ENCODE measurements at regions not wholly inside any gene's neighbourhood (a gene's known extent, or its start where the extent isn't known, plus 50 kb on each side); places are given as distances from the start of the nearest gene placed in this dataset.

GRCh38 chr1:4305526-4306301 lies 348.7 kb upstream of the AJAP1 start:
- DNase-seq (ENCODE audit: low read depth in 3 of 3, low spot score in 2 of 3), result no peak

DNA sequence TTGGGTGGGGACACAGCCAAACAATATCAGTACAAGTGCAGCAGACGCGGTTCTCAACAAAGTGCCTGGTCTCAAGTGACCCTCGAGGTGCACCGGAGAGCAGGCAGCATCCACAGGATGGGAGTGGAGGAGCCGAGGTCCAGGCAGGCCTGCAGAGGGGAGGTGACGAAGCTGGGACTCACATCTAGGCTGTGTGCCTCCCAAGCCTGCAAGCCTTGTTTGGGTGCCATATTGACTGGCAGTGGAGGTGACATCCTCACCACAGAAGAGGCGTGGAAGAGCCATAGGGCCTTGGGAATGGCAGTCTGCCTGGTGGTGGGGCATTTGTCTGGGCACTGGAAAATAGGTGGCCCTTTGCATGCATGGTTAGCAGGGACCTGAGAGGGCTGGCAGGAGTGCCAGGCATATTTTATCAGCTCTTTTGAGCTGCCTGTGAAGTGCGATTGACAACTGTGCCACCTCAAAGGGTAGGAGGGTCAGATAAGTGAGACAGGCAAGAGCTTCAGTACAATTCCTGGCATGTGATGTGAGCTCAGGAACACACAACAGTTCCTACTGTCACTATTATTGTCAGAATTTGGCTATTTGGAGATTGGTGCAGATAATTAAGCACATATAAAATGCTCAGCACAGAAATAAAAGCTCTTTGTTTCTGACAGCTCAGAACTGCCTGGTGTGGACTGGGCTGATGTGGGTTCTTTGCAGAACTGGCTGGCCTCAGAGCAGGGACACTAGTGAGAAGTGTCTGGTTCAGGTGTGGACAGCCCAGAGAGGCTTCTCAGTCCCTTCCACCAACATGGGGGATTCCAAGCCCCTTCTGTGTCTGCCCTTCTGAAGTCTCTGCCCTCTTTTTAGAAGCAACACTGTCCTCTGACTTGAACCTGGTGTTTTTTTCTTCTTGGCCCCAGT lies 347.6 kb upstream of the AJAP1 start:
- DNase-seq (ENCODE audit: low read depth in 3 of 3, low spot score in 2 of 3), result no peak

GRCh38 chr1:4307468-4307845 lies 347.0 kb upstream of the AJAP1 start:
- DNase-seq (ENCODE audit: low read depth in 3 of 3, low spot score in 2 of 3), result no peak

DNA sequence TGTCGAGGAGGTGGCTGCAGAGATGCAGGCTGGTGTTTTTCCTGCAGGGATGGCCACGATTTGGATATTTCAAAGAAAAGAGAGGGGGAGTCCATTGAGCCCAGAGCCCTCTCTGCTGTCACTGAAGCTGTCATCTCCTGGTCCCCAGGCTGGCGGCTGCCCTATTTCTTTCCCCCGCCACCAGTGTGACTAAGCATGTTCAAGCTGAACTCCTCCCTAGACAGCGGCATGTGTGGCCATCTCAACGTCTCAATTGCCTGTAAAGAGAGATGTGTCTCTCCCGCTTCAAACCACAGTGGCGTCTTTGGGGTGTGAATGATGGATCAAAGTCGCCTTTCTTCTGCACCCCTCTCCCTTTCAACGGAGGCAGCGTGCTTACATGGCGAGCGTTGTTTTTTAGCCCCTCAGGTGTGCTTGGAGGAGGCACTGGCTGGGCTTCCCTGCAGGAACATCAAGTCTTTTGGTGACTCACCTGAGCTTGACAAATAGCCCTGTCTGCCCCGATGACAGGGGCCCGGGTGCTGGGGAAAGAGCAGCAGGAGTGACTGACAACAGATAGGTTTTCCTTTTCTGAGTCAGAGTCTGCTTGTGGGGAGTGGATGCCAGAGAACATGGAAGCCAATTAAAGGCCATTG lies 346.4 kb upstream of the AJAP1 start:
- DNase-seq (ENCODE audit: low read depth in 3 of 3, low spot score in 2 of 3), result no peak

DNA sequence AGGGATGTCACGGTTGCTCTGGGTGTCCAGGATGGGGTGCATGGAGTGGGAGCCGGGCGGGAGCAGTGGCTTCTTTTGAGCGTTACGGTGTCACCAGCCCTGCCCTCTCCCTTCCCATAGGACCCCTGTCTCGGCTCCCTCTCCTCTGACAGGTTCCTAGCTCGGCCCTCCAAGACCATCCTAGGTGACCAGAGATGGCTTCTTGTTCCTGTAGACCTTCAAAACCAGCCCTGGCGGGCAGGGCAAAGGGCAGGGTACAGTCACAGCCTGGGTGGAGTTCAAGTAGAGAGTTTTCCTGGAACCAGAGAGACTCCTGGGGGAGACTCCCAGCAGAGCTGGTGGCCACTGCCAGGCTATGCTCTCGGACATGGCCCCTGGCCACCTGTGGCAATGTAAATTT lies 345.6 kb upstream of the AJAP1 start:
- no peak for DNase-seq (ENCODE audit: low read depth in 3 of 3, low spot score in 2 of 3)

DNA sequence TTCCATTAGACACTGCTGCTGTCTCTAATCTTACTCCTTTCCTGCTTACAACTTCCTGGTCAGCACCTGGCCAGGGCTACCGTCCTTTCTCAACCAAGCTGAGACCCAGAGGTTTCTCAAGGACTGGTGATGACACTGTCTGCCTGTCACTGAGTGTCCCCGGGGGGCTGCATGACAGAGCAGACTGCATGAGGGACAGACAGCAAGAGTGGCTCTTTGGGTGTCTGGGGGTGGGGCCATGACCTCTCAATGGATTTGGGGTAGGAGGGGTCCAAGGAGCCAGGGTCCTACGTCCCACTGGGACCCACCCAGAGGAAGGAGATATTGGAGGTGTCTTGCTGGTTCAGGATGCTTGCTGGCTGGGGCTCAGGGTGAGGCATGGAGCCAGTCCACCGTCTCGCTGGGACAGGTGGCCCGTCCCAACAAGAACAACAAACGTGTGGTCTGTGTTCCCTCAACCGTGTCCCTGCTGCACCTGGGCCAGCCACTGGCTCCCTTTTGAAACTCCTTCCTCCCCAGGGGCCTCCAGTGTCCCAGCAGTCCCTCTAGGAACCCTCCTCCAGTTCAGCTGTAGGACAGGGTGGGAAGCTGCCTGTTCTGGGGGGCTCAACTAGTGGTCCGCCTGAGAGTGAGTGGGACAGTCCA lies 344.6 kb upstream of the AJAP1 start:
- DNase-seq (ENCODE audit: low read depth in 3 of 3, low spot score in 2 of 3), result no peak

DNA sequence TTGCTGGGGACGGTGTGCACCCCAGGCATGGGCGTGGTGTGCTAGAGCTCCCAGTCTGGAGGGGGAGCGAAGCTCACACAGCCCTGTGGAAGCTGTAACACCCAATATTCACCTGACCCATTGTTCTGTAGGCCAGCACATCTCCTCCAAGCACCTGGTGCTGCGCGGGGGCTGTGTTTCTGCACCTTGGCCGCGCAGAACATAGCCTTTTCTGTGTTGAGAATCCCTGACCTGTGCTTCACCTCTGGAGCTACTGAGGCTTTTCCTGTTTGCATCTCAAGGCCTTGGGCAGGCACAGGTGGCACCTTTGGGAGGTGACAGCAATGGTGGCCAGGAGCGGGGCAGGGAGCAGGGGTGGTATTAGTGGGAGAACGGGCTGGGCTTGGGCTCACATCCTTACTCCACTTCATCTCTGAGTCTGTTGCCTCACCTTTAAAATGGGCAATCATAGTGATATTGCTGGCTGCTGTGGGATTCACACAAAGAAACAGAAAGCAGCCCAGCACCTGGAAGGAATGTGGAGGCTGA lies 343.9 kb upstream of the AJAP1 start:
- DNase-seq (ENCODE audit: low read depth in 3 of 3, low spot score in 2 of 3), result no peak

DNA sequence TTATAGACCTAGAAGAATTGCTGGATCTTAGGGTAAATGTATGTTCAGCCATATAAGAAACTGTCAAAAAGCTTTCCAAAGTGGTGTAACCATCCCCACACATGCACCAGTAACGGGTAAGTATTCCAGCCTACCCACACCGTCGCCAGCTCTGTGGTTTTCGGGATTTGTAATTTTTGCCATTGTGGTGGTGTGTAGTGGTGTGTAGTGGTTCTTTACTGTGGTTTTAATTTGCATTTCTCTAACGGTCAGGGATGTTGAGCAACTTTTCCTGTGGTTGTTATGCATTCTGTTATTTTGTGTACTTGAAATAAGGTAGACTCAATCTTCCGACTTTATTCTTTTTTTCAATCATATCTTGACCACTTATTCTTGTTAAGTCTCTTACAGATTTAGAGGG lies 342.4 kb upstream of the AJAP1 start:
- DNase-seq (ENCODE audit: low read depth in 3 of 3, low spot score in 2 of 3), result no peak

DNA sequence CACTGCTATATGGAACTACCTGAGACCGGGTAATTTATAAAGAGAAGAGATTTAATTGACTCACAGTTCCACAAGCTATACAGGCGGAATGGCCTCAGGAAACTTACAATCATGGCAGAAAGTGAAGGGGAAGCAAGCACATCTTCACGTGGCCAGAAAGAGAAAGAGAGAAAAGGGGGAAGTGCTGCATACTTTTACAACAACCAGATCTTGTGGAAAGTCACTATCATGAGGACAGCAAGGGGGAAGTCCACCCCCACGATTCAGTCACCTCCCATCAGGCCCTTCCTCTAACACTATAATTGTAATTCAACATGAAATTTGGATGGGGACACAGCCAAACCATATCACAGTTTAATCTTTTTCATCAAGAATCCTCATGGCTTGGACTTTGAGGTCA lies 339.2 kb upstream of the AJAP1 start:
- DNase-seq (ENCODE audit: low read depth in 3 of 3, low spot score in 2 of 3), result no peak

DNA sequence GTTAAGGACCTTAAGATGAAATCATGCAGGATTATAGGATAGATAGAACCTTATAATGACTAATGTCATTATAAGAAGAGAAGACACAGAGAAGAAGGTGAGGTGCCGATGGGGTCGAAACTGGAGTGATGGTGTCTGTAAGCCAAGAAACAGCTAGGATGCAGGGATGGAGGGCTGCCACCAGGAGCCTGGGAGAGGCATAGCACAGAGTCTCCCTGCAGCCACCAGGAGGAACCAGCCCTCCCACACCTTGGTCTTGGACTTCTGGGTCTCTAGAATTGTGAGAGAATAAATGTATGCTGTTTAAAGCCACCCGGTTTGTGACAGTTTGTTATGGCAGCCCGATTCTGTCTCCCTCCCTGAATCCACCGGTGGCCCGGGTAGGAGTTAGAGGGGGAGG lies 337.2 kb upstream of the AJAP1 start:
- DNase-seq (ENCODE audit: low read depth in 3 of 3, low spot score in 2 of 3), result no peak

DNA sequence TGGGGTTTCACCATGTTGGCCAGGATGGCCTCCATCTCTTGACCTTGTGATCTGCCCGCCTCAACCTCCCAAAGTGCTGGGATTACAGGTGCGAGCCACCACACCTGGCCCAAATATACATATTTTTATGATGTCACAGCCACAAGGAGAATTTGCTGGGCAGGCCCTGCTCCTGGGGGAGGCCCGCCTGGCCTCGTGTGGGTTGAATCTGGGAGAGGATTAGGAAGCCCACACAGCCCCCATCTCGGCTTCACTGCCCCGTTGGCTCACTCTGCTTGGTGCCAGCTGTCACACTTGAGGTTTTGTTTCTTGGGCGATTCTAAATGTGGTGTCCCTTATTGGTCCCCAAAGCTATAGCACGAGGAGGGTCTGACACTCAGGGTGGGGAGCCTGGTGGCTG lies 335.7 kb upstream of the AJAP1 start:
- no peak for DNase-seq (ENCODE audit: low read depth in 3 of 3, low spot score in 2 of 3)

- no peak for DNase-seq (ENCODE audit: low read depth in 3 of 3, low spot score in 2 of 3)
These were observed 334.9 kb upstream of the AJAP1 start for GRCh38 chr1:4319496-4319895.

- DNase-seq (ENCODE audit: low read depth in 3 of 3, low spot score in 2 of 3), result no peak
These were observed 331.5 kb upstream of the AJAP1 start for GRCh38 chr1:4322881-4323280.

DNA sequence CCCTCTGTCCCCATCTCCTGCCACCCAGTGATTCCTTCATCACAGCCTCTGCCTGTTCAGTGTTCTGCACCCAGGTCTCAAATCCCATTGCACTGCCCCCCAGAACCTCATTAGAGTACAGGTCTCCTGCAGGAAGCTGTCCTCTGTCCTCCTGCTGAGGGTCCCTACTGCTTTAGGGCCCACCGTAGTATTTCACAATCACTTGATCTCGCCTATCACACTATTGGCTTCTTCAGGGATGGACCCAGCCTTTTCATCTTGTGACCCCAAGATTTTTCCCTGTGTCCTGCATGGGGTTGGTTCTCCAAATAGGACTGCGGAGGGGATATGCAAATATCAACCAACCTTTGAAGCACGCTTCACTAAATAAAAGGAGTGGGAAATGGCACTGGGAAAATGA lies 331.1 kb upstream of the AJAP1 start:
- no peak for DNase-seq (ENCODE audit: low read depth in 3 of 3, low spot score in 2 of 3)

- no peak for DNase-seq (ENCODE audit: low read depth in 3 of 3, low spot score in 2 of 3)
These were observed 329.9 kb upstream of the AJAP1 start for GRCh38 chr1:4324525-4324924.

GRCh38 chr1:4327142-4327541 lies 327.3 kb upstream of the AJAP1 start:
- DNase-seq (ENCODE audit: low read depth in 3 of 3, low spot score in 2 of 3), result no peak

DNA sequence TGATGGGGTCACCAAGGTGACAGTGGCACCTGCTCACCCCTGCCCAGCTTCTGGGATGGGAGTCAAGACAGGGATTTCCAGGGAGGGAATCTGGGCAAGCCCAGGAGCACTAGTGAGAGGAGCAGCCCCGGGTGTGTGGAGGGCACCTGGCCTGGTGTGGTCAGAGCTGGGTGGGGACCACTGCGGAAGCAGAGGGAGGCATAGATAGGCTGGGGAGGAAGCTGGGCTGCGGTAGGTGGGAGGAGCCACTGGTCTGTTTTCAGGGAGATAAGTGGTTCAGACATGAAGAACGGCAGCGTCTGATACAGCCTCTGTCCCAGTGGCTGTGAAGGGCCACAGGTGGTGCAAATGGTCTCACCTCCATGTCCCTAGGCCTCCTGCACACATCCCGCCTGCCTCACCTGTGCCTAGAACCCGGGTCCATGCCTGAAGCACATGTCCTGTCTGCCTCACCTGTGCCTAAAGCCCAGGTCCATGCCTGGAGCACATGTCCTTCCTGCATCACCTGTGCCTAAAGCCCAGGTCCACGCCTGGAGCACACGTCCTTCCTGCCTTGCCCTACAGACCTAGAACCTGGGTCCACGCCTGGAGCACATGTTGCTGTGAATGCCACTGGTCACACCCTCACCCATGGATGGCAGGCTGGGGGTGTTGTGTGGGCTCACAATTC lies 325.9 kb upstream of the AJAP1 start:
- DNase-seq (ENCODE audit: low read depth in 3 of 3, low spot score in 2 of 3), result no peak

GRCh38 chr1:4330805-4331766 lies 323.3 kb upstream of the AJAP1 start:
- DNase-seq (ENCODE audit: low read depth in 3 of 3, low spot score in 2 of 3), result no peak

DNA sequence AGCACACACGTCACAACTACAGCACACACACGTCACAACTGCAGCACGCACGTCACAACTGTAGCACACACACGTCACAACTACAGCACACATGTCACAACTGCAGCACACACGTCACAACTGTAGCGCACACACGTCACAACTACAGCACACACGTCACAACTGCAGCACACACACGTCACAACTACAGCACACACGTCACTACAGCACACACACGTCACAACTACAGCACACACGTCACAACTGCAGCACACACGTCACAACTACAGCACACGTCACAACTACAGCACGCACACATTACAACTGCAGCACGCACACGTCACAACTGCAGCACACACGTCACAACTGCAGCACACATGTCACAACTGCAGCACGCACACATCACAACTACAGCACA lies 322.6 kb upstream of the AJAP1 start:
- no peak for DNase-seq (ENCODE audit: low read depth in 3 of 3, low spot score in 2 of 3)
